ENCODE measurements at regions not wholly inside any gene's neighbourhood (a gene's known extent, or its start where the extent isn't known, plus 50 kb on each side); places are given as distances from the start of the nearest gene placed in this dataset.

GRCh38 chr22:22389467-22389866, 119.1 kb downstream of the ZNF280B start (continued):
- TF ChIP-seq CHD7 (IDR thresholded peaks at IDR 0.05; ENCODE audit: insufficient replicate concordance, low read length) = no peak
- no peak for TF ChIP-seq SIRT6 (IDR thresholded peaks at IDR 0.05; ENCODE audit: low read length)
- no peak for TF ChIP-seq FOSL1 (IDR thresholded peaks at IDR 0.05; ENCODE audit: insufficient read depth, low read depth, low read length)

Data from H1 (cell line).